ENCODE measurements at regions not wholly inside any gene's neighbourhood (a gene's known extent, or its start where the extent isn't known, plus 50 kb on each side); places are given as distances from the start of the nearest gene placed in this dataset.

DNA sequence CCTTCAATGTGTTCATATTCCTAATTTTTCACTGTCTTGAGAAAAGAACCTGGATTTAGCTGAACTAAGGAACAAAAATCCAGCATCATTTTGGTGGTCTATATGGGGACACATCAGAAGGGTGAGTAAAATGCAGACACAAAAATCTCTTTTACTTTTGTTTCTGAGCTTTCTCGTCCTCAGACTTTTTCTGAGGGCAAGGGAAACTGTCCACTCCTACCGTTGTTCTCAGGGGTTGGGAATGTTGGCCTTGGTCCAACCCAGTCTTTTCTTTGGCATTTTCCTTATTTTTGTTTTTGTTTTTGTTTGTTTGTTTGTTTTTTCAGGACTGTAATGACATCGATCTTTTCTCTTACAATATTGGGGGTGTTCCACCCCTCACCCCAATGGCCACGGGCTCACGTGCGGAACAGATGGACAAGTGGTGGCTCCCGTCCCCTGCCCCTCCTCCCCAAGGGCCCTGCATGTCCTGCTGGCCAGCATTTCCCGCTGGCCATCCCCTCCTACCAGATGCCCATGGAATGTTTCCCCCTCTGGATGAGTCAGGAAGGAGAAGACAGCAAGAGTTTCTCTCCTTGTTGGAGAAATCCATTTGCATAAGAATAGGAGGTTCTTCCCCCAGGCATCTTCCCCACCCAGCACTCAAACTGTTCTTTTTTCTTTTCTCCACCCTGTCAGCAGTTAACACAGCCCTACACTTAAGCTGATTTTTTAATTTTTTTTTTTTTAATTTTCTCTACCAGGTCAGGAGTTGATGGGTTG lies 305.4 kb upstream of the NDST4 start:
- H3K9me3 ChIP-seq (ENCODE audit: control insufficient read depth, insufficient read depth, low read depth, low read length): no peaks in the 10 kb centered on the region
- H3K36me3 ChIP-seq (ENCODE audit: control insufficient read depth in 2 of 2, insufficient read depth in 1 of 2, low read length in 2 of 2): no peaks in the 10 kb centered on the region
- no peak overlapping the region for H3K27ac ChIP-seq (ENCODE audit: extremely low read depth, low read depth, low read length)
- CTCF ChIA-PET: no interaction called here
- H3K4me1 ChIP-seq (ENCODE audit: control insufficient read depth, insufficient read depth, low read length): no peaks in the 10 kb centered on the region
- TF ChIP-seq ZBTB21 (tag by site-specific recombination; IDR thresholded peaks at IDR 0.05) (no peak), ZNF658 (tag by site-specific recombination; IDR thresholded peaks at IDR 0.05) (no peak), FEZF1 (tag by site-specific recombination; IDR thresholded peaks at IDR 0.05) (no peak), IKZF3 (tag by site-specific recombination; IDR thresholded peaks at IDR 0.05) (no peak), ZNF175 (tag by site-specific recombination; IDR thresholded peaks at IDR 0.05) (no peak), ZNF19 (tag by site-specific recombination; IDR thresholded peaks at IDR 0.05; ENCODE audit: low read depth) (no peak), ZNF549 (tag by site-specific recombination; IDR thresholded peaks at IDR 0.05) (no peak), ZBTB17 (tag by site-specific recombination; IDR thresholded peaks at IDR 0.05) (no peak), GLI4 (tag by site-specific recombination; IDR thresholded peaks at IDR 0.05) (no peak), PRDM1 (tag by site-specific recombination; IDR thresholded peaks at IDR 0.05) (no peak), ZNF302 (tag by site-specific recombination; IDR thresholded peaks at IDR 0.05; ENCODE audit: low read depth) (no peak), BCL11B (tag by site-specific recombination; IDR thresholded peaks at IDR 0.05; ENCODE audit: low read depth) (no peak)
- TF ChIP-seq, protein P1, sequence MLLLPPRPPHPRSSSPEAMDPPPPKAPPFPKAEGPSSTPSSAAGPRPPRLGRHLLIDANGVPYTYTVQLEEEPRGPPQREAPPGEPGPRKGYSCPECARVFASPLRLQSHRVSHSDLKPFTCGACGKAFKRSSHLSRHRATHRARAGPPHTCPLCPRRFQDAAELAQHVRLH (tag by site-specific recombination; IDR thresholded peaks at IDR 0.05): no peak
- TF ChIP-seq, protein P2, sequence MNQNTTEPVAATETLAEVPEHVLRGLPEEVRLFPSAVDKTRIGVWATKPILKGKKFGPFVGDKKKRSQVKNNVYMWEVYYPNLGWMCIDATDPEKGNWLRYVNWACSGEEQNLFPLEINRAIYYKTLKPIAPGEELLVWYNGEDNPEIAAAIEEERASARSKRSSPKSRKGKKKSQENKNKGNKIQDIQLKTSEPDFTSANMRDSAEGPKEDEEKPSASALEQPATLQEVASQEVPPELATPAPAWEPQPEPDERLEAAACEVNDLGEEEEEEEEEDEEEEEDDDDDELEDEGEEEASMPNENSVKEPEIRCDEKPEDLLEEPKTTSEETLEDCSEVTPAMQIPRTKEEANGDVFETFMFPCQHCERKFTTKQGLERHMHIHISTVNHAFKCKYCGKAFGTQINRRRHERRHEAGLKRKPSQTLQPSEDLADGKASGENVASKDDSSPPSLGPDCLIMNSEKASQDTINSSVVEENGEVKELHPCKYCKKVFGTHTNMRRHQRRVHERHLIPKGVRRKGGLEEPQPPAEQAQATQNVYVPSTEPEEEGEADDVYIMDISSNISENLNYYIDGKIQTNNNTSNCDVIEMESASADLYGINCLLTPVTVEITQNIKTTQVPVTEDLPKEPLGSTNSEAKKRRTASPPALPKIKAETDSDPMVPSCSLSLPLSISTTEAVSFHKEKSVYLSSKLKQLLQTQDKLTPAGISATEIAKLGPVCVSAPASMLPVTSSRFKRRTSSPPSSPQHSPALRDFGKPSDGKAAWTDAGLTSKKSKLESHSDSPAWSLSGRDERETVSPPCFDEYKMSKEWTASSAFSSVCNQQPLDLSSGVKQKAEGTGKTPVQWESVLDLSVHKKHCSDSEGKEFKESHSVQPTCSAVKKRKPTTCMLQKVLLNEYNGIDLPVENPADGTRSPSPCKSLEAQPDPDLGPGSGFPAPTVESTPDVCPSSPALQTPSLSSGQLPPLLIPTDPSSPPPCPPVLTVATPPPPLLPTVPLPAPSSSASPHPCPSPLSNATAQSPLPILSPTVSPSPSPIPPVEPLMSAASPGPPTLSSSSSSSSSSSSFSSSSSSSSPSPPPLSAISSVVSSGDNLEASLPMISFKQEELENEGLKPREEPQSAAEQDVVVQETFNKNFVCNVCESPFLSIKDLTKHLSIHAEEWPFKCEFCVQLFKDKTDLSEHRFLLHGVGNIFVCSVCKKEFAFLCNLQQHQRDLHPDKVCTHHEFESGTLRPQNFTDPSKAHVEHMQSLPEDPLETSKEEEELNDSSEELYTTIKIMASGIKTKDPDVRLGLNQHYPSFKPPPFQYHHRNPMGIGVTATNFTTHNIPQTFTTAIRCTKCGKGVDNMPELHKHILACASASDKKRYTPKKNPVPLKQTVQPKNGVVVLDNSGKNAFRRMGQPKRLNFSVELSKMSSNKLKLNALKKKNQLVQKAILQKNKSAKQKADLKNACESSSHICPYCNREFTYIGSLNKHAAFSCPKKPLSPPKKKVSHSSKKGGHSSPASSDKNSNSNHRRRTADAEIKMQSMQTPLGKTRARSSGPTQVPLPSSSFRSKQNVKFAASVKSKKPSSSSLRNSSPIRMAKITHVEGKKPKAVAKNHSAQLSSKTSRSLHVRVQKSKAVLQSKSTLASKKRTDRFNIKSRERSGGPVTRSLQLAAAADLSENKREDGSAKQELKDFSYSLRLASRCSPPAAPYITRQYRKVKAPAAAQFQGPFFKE (tag by site-specific recombination; IDR thresholded peaks at IDR 0.05; ENCODE audit: borderline replicate concordance): no peak
- TF ChIP-seq, protein P3, sequence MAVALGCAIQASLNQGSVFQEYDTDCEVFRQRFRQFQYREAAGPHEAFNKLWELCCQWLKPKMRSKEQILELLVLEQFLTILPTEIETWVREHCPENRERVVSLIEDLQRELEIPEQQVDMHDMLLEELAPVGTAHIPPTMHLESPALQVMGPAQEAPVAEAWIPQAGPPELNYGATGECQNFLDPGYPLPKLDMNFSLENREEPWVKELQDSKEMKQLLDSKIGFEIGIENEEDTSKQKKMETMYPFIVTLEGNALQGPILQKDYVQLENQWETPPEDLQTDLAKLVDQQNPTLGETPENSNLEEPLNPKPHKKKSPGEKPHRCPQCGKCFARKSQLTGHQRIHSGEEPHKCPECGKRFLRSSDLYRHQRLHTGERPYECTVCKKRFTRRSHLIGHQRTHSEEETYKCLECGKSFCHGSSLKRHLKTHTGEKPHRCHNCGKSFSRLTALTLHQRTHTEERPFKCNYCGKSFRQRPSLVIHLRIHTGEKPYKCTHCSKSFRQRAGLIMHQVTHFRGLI (tag by site-specific recombination; IDR thresholded peaks at IDR 0.05): no peak
- TF ChIP-seq, protein P4, sequence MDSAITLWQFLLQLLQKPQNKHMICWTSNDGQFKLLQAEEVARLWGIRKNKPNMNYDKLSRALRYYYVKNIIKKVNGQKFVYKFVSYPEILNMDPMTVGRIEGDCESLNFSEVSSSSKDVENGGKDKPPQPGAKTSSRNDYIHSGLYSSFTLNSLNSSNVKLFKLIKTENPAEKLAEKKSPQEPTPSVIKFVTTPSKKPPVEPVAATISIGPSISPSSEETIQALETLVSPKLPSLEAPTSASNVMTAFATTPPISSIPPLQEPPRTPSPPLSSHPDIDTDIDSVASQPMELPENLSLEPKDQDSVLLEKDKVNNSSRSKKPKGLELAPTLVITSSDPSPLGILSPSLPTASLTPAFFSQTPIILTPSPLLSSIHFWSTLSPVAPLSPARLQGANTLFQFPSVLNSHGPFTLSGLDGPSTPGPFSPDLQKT (IDR thresholded peaks at IDR 0.05; ENCODE audit: borderline replicate concordance, low read depth, low read length): no peak
- TF ChIP-seq, protein P5, sequence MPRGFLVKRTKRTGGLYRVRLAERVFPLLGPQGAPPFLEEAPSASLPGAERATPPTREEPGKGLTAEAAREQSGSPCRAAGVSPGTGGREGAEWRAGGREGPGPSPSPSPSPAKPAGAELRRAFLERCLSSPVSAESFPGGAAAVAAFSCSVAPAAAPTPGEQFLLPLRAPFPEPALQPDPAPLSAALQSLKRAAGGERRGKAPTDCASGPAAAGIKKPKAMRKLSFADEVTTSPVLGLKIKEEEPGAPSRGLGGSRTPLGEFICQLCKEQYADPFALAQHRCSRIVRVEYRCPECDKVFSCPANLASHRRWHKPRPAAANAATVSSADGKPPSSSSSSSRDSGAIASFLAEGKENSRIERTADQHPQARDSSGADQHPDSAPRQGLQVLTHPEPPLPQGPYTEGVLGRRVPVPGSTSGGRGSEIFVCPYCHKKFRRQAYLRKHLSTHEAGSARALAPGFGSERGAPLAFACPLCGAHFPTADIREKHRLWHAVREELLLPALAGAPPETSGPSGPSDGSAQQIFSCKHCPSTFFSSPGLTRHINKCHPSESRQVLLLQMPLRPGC (tag by site-specific recombination; IDR thresholded peaks at IDR 0.05): no peak
- H3K4me3 ChIP-seq (ENCODE audit: low read depth, low read length): no peak overlapping the region
- POLR2A ChIA-PET: no interaction called here
